Fibroblast of peridontal ligament (primary cell): ENCODE measurements at regions not wholly inside any gene's neighbourhood (a gene's known extent, or its start where the extent isn't known, plus 50 kb on each side); places are given as distances from the start of the nearest gene placed in this dataset.
A peak's percentile ranks its signal among the peaks of the same experiment; 100 is the strongest.

Experiments used
- DNase-seq: peaks from one replicate; pipeline ENCODE4 v3.0.0-alpha.2; 2010; ENCODE audit errors: extremely low read depth

DNA sequence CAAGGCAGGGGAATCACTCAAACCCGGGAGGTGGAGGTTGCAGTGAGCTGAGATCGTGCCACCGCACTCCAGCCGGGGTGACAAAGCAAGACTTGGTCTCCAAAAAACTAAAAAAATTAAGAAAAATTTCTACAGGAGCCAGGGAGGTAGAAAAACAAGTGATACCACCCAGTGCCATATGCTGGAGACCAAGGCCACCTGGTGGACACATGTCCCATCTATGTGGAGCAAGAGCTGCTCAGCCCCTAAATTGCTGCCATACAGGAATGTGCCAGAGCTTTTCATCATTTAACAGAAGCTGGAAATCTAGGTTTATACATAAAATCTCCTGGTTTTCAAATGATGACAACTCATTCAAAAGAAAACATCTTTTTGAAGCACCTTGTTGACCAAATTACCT is 61.4 kb upstream of the ELK3 start:
- DNase-seq = no peak

DNA sequence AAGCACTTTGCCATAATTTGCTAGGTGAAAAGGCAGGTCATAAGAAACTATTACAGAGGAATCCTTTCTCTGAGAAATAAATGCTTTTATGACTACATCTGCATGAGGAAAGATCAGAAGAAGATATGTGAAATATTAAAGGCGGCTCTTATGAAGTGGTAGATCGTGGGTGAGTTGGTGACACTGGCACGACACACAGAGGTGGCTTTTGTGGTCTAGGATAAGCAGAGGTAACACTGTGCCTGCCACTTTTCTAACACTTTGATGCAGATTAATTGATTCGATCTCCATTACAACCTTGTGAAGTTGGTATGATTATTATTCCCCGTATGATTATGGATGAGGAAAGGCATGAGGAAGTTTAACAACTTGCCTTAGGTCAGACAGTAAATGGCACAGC is 60.0 kb upstream of the ELK3 start:
- DNase-seq = no peak

DNA sequence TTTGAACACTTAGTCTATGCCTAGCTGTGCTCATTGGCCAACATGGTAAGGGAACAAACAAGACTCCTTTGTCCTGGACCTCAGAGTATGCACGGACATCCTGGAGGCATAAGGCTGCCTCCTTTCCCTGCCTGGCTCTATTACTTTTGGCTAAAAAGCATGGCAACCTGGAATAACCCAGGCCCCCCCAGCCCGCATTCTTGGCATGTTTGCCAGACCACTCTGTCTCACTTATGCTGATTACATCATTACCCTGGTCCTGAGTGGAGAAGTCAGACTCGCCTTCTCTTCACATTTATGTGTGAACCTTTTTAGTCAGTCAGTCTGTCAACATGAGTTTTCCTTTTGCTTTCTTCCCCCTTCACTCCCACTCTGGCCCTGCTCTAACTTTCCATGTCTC is 58.0 kb upstream of the ELK3 start:
- peak; percentile 65 for DNase-seq

DNA sequence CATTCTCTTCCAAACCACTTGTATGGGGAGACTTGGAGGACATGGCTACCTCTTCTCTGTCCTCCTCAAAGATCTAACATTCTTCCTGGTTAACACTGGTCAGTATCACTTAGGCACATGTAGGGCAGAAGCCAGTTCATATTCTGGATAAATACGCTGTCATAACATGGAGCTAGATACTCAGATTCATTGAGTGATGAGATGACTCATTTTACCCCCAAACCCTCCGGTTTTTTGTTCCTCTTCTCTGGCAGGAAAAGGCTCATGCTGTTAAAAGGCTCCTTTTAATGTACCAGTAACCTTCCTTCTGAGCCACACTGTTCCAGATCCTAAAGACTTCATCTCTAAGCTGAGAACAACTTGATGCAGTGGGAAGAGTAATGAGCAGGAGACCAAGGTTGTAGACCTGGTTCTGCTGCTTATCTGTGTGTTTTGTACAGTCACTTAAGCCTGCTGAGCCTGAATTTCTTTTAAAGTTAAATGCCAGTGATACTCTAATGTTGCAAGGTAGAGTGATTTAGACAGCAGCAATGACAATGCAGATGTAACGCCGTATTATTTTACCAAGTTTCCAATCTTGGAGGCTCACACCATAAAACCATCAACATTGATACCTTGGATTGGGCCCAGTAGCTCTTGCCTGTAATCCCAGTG is 57.3 kb upstream of the ELK3 start:
- DNase-seq = no peak

DNA sequence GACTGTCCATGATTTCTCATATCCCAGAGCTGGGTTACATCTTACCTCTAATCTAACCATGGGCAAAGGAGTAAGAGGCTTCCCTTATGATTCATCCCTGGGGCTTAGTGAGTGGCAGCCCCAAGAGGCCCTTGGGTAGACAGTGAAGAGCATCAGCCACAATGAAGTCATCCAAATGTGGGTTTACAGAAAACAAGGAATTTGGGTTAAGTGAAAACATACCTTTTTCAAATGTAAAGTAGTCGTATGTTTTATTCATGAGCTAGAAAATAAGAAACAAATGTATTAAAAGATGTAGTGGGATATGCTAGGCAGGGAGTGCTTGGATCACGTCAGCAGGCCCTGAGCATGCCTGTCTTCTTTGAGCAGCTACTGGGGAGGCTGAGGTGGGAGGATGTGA is 54.0 kb upstream of the ELK3 start:
- peak; percentile 71 for DNase-seq

DNA sequence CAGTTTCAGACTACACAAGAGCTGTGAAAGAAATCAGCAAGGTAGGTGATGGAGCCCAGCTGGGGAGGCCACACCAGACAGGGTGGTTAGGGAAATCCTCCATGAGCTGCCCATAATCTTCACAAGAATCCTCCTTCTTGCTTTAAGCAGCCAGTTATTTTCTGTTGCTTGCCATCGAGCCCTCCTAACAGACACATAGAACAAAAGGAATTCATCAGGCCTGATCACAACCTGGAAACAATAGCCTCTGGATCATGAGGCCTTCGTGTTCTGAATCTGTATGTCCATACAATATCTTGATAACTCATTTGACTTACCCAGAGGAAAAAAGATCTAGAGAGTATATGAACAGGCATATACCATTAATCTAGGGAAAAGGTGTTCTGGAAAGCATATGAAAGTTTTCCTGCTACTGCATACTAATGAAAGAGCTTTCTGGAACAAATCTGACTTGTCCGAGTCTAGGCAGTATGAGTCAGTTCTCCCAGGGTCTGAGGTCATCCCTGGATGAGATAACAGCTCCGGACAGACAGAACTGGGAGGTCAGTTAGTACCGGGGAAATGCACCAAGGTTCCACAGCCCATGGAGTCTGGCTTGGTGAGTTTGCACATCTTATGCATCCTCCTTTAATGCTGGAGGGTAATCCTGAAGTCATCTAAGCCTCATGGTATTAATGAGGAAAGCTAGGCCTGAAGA is 52.8 kb upstream of the ELK3 start:
- peak; percentile 44 for DNase-seq

DNA sequence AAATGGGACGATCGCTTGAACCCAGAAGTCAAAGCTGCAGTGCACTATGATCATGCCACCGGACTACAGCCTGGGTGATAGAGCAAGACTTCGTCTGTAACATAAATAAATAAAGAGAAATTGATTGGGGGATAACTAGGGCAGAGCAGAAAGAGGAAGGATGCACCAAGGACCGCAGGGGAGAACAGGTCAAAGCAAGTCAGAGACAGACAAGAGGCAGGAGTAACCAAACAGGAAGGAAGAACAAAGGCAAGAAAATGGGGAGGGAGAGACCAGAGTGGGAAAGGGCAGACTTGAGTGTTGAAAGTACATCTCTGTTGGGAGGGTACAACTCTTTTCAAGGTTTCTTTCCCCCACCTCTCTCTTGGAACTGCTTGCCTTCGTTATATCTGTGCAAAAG is 50.8 kb upstream of the ELK3 start:
- no peak for DNase-seq

DNA sequence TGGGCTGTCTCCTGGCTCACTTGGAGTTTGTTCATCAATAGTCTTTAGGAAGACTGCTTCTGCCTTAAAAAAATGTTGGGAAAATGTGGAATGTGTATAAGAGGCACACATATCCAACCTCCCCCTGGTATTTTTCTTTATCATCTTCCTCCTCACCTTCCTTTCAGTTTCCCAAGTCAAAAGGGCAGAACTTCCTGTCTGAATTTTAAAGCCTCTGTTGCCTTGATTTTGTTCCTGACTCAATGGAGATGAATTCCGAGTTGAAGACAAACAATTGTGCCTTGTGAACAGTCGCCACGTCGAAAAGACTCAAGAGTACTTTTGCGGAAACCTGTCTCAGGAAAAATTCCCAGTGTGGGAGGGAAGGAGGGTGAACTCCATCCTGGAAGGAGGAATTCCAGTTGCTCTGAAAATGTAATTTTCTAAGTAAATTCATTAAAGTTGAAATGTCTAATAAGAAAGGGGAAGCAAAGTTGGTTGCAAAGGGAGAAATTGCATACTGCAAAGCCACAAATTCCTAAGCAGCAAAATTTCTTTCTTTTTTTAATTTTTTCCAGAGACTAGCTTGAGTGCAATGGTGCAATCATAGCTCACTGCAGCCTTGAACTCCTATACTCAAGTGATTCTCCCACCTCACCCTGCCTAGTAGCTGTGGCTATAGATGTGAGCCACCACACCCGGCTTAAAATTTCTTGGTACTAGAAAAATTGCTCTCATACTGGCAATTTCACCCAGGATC is 50.2 kb upstream of the ELK3 start:
- DNase-seq = no peak
